ENCODE measurements at regions not wholly inside any gene's neighbourhood (a gene's known extent, or its start where the extent isn't known, plus 50 kb on each side); places are given as distances from the start of the nearest gene placed in this dataset.

GRCh38 chr4:61079976-61080375 is 120.2 kb upstream of the ADGRL3 start:
- no peak for TF ChIP-seq GATA2 (IDR thresholded peaks at IDR 0.05; ENCODE audit: low read depth, low read length)
- no peak for TF ChIP-seq GATA3 (IDR thresholded peaks at IDR 0.05; ENCODE audit: low read depth, low read length)
